H4 (cell line): ENCODE measurements at regions not wholly inside any gene's neighbourhood (a gene's known extent, or its start where the extent isn't known, plus 50 kb on each side); places are given as distances from the start of the nearest gene placed in this dataset.

ENCODE experiments used
- DNase-seq: peaks from one replicate; pipeline ENCODE4 v3.0.0-alpha.2; 2015; ENCODE audit warnings: low spot score

DNA sequence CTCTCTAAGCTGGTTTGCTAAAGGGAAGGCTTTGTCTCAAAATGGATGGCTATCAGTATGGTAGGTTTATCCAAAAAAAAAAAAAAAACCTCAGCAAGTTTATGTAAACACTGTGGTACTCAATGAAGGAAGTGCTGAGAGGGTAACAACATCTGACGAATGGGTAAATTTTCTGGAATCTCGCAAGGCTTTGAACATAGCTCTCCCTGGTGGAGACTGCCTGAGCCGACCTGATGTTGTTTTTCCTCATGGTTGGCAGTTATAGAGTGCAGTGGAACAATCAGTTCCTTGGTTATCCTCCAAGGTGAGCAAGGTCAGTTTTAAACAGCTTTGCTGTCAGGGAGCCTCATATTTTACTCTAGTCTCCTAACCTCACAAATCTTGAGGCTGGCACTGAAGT is 94.6 kb downstream of the ZPLD1 start:
- DNase-seq, result peak; percentile 77

DNA sequence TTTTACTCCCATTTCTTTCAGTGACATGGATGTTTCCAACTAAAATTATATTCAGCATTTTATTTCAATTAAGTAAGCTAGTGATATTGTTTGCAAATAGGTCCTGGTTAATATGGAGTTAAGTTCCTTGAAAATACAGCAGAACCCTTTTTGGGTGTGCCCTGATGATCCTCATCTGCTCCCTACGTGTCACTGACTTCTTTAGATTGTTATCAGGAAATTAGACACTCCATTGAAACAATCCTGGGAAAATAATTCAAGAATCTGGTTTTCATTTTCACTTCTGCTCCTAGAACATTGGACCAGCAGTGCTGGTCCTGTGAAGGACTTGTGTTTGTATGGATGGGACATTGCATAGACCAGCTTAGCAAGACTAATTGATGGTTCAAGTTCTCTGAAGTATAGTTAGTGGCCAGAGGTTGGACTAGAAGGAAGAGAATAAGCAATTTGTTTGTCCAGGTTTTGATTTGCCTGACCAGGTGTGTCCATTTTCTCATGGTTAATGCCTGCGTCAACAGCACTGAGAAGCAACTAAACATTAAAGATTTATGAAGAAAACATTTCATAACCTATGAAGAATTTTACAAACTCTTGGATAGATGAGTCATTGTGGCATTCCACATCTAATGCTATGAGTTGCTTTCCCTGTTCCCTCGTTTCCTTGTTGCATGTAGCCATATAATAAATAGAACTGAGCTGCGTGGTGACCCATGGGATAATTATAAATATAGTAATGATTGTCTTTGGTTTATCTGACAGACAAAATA is 95.8 kb downstream of the ZPLD1 start:
- no peak for DNase-seq

DNA sequence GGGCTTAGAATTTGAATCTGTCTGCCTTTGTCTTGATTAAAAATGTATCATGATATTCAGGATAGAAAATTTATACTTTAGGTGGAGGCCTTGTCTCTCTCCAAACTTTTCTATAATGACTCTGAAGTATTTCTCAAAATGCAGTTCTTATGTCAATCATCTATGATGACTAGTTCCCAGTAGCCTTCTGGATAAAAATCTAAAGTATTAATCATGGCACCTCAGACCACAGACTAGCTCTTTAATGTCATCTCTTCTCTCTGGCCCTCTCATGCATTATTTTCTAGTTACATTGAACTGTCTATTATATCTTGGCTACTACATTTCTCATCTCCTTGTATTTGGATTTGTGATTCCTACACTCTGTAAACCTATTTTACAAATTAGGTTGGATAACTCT is 96.9 kb downstream of the ZPLD1 start:
- DNase-seq, result no peak

DNA sequence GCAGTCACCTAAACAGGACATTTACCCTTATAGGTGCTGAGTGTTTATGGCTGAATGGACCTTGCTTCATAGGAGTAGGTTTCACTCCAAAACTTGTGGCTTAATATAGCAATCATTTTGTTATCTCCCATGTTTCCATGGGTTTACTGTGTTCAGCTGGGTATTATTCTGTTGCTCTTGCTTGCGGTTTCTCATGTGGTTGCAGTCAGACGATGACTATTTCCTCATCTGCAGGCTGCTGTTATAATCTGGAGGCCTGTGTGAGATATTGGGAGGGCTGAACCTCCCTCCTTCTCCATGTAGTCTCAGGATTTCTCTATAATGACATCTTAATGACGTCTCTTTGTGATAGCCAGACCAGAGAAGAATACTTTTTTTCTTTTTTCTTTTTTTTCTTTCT is 98.1 kb downstream of the ZPLD1 start:
- peak; percentile 32 for DNase-seq

DNA sequence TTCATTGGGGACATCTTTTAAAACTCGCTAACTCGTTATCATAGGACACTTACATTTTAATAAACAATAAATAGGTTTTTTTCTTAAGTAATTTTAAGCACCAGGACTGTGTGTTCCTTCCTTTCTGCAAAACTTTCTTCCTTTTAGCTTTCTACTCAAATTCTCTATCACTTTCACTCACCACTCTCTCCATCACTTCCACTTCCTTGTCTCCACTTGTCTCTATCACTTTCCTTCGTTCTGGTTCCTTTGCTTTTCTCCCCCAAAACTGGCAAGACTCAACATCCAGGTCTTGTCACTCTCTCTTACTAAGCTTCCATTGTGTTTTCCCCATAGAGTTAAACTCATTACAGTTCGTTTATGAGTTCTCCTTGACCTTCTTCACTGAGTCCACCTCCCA is 99.0 kb downstream of the ZPLD1 start:
- no peak for DNase-seq

DNA sequence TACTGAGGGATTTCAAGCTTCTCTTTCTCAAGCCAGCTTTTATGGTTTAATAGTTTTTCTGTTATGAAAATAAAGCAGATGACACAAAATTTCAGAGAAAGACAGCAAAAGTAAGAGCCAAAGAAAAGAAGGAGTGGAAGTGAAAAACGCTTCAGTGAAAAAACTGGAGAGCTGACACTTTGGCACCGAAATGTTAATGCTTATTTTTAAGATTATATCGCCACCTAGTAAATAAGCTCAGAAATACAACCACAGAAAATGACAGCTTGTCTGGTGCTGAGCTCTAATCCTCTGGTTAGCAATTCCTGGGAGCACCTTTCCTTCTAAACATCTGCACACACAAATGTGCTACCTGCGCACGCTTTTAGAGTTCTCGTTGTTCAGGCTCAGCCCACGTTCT is 101.6 kb downstream of the ZPLD1 start:
- peak; percentile 25 for DNase-seq

DNA sequence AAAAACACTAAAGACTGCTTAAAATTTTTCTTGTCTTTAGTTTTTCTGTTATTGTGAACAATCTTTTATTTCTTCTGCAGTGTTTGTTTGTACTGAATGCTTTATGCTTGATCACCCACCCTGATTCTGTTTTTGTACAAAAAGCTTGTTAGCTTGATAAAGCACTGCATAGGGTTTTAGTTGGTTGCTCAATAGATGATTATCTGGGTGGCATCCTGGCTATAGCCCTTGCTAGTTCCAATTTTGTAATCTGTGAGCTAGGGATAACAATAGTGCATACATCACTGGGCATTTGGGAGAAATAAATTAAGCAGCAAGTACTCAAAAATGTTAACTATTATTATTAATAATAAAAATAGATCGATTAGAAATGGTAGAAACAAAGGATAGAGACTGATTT is 102.3 kb downstream of the ZPLD1 start:
- no peak for DNase-seq

DNA sequence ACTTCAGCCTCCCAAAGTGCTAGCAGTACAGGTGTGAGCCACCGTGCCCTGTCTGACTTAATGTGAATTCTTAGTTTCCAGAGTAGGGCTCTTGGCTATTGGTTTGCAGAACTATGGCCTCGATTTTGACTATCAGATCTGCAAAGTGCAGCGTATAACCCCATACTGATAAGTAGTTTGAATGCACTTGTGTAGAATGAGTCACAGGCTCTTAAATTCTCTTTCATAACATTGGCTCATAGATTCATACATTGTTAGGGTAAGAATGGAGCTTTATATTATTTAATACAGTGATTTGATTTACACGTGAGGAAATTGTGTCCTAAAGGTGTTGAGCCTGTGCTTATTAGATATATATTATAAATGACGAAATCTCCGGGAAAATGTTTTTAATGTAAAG is 109.9 kb downstream of the ZPLD1 start:
- no peak for DNase-seq

DNA sequence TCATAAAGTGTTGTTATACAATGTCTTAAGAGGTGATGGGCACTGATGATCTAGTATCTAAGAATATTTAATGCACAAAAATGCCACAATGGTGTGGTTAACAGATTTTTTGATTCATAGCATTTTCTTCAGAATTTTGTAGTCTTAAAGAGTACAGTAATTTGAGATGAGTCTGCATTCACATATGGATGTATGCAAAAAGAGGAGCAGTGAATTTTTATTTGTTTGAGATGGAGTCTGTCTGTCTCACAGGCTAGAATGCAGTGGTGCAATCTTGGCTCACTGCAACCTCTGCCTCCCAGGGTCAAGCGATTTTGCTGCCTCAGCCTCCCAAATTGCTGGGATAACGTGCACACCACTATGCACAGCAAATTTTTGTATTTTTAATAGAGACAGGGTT is 110.5 kb downstream of the ZPLD1 start:
- no peak for DNase-seq

DNA sequence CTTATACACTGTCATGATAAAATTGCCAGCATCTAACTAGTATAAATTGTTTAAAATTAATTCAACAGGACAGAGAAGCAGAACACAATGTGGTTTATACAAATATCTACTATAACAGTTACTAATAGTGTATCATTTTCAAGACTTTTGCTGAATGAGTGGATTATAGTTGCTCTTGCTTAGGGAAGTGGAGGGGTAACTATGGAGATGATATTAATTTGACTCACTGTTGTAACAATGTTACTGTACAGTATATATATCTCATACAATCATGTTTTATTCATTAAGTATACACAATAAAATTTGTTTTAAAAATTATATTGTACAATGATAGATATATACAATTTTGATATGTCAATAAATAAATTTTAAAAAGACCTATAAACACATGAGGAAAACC is 119.1 kb downstream of the ZPLD1 start:
- DNase-seq, result no peak

DNA sequence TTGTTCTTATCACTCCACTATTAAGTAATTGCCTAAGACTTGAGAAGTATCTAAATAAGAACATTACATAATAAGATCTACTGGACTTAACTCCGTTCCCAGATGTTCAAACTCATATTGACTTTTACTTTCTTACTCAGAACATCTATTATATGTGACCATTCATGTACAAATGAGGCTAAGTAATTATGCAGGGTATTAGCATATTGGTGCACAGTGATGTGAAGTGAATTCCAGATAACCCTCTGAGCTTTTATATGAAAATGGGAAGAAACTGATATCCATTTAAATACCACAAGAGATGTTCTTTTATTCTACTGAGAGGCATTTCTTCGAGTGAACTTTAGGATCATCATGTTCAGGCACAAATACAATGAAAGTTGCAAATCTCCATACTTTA is 135.7 kb downstream of the ZPLD1 start:
- DNase-seq, result no peak

DNA sequence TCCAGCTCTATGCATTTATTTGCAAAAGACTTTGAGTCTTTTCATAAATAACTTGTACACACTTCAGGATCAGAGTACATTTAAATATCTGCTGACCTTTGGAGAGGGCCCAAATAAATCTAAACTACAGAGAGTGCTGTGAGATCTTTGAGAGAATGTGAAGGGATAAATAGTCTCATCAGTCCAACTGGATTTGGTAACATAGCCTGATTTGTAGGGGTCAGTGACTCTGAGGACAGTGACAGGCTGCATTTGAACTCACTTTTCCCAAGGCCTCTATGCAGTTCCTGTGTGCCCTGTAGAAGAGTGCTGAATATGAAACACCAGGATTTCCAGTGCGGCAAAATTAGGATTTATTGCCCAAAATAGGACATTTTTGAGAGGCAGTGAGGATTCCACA is 136.2 kb downstream of the ZPLD1 start:
- DNase-seq, result no peak

DNA sequence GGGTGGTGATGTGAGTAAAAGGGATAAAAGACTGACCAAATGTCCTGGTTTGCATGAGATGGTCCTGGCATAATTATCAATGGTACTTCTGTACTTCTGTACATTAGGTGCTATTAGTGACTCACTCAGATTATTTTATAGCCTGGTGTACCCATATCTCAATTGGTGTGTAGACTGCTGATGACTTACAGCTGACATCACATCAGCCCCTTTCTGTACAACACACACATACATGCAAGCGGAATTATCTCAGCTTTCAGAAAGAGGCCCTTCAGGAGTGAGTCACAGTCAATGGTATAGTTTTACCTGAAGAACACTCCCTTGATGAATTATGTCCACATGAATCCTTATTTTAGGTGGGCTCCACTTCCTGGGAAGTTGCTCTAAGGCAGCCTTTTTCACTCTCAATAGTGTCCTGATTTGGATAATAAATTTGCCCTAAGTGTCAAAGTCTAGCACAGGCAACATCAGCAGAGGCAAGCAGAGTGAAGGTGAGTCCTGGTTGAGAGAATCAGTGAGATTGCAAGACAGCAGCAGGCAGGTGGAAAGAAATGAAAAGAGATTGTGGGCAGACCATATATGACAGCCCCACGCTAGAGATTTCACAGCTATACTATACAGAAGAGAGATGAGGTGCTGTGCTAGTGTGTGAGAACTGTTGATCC is 137.0 kb downstream of the ZPLD1 start:
- no peak for DNase-seq

DNA sequence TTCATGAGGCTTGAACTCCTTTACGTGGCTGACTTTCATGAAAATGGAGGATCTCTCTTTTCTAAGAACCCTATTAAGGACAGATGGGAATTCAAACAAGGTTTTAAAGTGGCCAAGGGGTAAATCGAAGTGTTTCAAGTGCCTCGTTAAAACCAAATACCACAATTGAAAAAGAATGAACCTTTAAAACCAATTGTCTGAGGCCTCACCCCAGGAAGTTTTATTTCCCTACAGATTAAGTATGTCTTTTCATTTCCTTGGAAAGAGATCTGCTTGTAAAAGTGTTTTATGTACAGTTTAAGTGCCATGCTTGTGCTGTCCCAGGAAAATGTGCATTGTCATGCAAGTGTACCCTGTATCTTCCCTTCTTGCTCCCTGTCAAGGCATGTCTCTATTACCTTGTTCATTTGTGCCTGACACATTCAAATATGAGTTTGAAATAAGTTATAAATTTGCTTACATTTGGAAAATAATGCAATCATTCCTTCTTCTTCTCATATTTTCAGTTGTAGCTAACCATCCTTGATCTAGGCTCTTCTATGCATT is 138.7 kb downstream of the ZPLD1 start:
- DNase-seq, result no peak

DNA sequence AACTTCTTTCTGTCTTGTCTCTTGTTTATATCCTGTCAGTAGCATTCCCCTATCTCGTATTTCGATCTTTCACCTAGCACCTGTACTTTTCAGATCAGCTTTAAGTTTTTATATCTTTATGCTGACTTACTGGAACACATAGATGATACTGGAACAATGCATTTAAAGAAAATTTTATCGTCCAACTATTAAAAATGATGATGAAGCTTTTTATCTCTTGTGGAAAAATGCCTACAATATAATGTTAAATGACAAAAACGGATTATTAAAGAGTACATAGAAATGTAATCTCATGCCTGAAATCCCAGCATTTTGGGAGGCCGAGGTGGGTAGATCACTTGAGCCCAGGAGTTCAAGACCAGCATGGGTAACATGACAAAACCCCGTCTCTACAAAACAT is 139.5 kb downstream of the ZPLD1 start:
- DNase-seq, result no peak

DNA sequence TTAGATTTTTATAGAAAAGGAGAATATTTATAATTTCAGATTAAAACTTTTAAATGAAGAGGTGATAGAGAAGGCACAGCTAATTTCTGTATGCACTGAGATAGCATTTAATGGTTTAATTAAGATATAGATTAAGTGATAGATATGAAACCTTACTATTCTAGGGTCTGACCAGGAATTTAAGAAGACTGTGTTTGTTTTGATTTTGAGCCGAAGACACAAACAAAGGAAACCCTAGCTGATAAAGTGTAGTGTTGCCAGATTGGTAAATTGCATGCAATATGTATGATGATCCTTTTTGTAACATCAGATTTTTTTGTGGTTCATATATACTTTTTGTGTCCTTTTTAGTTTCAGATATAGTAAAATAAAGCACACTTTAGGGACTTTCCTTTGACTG is 141.8 kb downstream of the ZPLD1 start:
- no peak for DNase-seq

DNA sequence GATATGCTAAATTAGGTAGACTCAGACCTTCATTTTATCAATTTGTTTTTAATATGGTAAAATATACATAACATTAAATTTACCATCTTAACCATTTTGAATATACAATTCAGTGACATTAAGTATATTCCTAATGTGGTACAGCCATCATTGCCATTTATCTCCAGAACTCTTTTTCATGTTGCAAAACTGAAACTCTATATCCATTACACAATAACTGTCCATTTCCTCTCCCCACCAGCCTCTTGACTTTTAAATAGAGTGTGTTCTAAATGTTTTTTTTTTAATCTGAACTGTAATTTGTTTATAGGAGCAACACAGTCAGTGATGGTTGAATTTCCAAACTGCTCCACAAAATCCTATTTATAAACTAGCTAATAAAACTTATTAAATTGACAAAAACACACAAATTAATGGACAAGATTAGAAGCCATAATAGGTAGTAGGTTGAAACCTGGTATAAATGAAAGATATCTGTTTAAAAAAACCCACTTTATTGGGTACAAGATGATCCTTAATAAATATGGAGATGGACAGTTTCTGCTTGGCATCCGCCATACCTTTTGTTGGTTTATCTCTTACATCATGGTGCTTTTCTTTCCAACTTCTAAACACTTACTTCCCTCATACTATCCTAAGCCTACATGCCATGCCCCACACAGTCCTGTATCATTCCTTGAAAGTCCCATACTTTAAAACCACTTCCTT is 142.4 kb downstream of the ZPLD1 start:
- peak; percentile 5 for DNase-seq

DNA sequence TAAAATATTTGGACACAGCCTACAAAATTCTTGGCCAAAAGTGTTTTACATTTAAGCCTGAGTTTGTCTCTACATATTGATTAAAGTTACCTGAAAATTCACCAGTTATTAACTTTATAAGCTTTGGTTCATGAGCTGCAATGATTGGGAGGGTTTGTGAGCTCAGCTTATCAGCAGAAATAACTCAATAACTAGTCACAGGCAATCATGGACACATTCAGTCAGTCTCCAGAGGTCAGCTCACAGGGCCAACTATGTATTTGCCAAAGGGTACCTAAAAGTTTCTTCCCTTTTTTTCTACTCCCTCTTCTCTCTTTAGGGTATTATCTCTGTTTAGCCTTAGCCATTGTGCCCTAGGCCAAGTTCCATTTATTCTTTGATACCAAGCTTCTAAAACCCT is 145.9 kb downstream of the ZPLD1 start:
- no peak for DNase-seq

DNA sequence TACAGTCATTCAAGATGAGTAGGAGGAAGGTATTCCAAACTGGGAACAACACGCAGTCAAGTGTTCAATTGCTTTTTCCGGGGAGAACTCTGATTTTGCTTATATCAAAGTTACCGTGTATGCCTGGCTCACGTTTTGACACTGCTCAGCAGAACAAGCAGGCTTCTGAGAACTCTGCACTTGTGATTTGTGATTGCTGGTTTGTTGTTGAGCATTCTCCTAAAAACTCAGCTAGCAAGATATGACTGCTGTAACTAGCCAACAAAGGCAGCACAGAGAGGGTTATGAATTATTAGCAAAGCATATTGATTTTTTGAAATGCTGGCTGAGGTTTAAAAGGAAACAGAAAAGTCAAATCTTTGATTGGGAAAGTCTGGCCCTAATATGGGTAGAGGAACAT is 151.7 kb downstream of the ZPLD1 start:
- no peak for DNase-seq

DNA sequence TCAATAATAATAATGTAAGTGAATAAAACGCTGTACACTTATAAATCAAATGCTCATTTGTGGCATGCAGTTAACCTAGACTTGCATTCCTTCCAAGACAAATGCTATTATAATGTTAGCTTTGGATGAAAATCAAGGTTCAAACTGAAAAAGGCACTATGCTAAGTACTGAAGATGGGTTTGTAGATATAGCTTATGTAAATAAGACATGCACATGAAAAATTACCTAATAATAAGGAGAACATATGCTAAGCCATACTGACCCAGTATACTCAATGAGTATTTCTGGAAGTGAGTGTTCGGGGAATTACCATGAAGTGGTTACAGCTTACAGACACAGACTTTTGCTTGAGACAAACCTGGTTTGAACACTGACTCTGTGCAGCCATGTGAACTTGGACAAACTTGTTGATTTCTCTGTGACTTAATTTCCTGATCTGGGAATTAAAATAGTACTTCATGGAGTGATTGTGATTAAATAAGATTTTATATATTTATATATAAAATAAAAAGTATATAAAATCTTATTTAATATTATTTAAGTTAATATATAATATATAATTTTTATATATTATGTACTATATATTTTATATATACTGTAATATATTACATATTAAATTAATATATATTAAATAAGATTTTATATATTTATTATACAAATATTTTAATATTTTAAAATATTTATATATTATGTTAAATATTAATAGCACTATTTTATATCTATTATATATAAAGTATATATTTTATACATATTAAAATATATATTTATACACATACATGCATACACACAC is 159.2 kb downstream of the ZPLD1 start:
- no peak for DNase-seq

DNA sequence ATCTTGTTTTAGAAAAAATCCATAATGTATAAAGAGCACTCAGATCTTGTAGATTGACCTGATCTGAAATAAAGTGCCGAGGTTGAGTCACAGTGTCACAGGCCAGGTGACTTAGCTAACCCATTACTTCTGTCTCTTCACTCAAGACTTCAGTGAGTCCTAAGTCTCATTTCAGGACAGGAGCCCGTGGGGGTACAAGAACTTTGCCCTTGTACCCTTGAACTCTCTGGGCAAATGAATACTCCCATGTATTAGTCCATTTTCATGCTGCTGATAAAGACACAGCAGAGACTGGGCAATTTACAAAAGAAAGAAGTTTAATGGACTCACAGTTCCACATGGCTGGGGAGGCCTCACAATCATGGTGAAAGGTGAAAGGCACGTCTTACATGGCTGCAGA is 160.2 kb downstream of the ZPLD1 start:
- DNase-seq, result no peak
